Breast epithelium (tissue), 3 donors: ENCODE measurements at regions not wholly inside any gene's neighbourhood (a gene's known extent, or its start where the extent isn't known, plus 50 kb on each side); places are given as distances from the start of the nearest gene placed in this dataset.

Experiments
- POLR2A ChIP-seq: fragments of 450-650 bp; IDR thresholded peaks from one replicate; pipeline ENCODE4 v1.6.1; 2016; ENCODE audit warnings: antibody characterized with exemption, mild to moderate bottlenecking, moderate library complexity
- POLR2AphosphoS5 ChIP-seq, 3 donors: sonication (generic); formaldehyde crosslinking; IDR thresholded peaks; one replicate each; pipeline ENCODE4 v1.6.1; 2017; ENCODE audit warnings: antibody characterized with exemption in 3 of 3

DNA sequence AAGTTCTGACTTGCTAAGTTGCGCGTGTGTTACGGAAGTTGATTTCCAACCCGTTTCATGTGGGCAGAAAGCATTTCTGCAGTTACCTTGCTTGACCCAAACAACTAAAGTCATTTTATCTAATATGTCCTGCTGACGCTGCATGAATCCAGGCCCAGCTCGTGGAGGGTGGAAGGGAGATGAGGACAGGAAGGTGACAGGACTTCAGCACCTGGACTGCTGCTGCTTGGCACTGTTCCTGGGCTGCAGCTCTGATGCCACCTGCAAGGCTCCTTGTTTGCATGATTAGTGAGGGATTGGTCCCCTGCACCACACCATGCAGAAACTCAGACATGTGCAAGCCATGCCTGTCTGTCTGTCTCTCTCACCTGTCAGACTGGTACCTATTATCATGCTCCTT lies 198.4 kb downstream of the PRDM2 start:
- no peak for TF ChIP-seq POLR2AphosphoS5 (IDR thresholded peaks at IDR 0.05)
- TF ChIP-seq POLR2A: no peak
